ENCODE measurements at regions not wholly inside any gene's neighbourhood (a gene's known extent, or its start where the extent isn't known, plus 50 kb on each side); places are given as distances from the start of the nearest gene placed in this dataset.

- Histone ChIP-seq H3K27me3 (ENCODE audit: insufficient read depth, low read length) (peaks cover 17% of the 10 kb centered on the region), H3K4me2 (ENCODE audit: low read length) (no peak overlapping the region), H3K79me2 (ENCODE audit: insufficient read depth, low read length) (no peaks in the 10 kb centered on the region), H2AFZ (ENCODE audit: low read depth, low read length, poor library complexity, severe bottlenecking) (no peak overlapping the region), H3K9me3 (ENCODE audit: control insufficient read depth in 1 of 2, insufficient read depth in 1 of 2, low read depth in 1 of 2, low read length in 2 of 2) (no peaks in the 10 kb centered on the region), H3K9ac (ENCODE audit: low read length) (no peak overlapping the region), H3K36me3 (ENCODE audit: control insufficient read depth in 1 of 2, insufficient read depth in 2 of 2, low read length in 2 of 2) (no peaks in the 10 kb centered on the region), H3K4me3 (replicated peaks in 1 of 2; ENCODE audit: low read depth in 1 of 2, low read length in 2 of 2) (no peak overlapping the region), H3K4me1 (ENCODE audit: control insufficient read depth in 1 of 2, insufficient read depth in 2 of 2, low read length in 2 of 2) (no peaks in the 10 kb centered on the region), H3K27ac (ENCODE audit: low read depth, low read length) (no peak overlapping the region), H4K20me1 (ENCODE audit: insufficient read depth) (no peaks in the 10 kb centered on the region), H3K9me2 (ENCODE audit: insufficient read depth) (no peaks in the 10 kb centered on the region)
- no TSS peak for BruUV-seq (replicated peaks)
- ATAC-seq (no peak), DNase-seq (ENCODE audit: low read depth, low spot score) (no peak)
- TF ChIP-seq YY1 (IDR thresholded peaks at IDR 0.05; ENCODE audit: extremely low read depth, insufficient replicate concordance, low read depth, low read length) (no peak), POLR2A (IDR thresholded peaks at IDR 0.05; ENCODE audit: borderline replicate concordance, extremely low read depth, insufficient read depth, insufficient read length) (no peak), JUND (IDR thresholded peaks at IDR 0.05) (no peak), EGR1 (IDR thresholded peaks at IDR 0.05; ENCODE audit: low read depth) (no peak), ELF1 (IDR thresholded peaks at IDR 0.05; ENCODE audit: borderline replicate concordance, low read depth) (no peak), ZNF274 (IDR thresholded peaks at IDR 0.05; ENCODE audit: low read depth, low read length) (no peak), TCF7L2 (IDR thresholded peaks at IDR 0.05; ENCODE audit: borderline replicate concordance, extremely low read depth, insufficient read depth, insufficient read length) (no peak), SIN3A (IDR thresholded peaks at IDR 0.05; ENCODE audit: low read depth) (no peak), SP1 (IDR thresholded peaks at IDR 0.05; ENCODE audit: low read depth) (no peak), POLR2AphosphoS5 (IDR thresholded peaks at IDR 0.05; ENCODE audit: low read depth, low read length) (no peak), SRF (IDR thresholded peaks at IDR 0.05; ENCODE audit: low read depth) (no peak)
- TF ChIP-seq, protein P1, sequence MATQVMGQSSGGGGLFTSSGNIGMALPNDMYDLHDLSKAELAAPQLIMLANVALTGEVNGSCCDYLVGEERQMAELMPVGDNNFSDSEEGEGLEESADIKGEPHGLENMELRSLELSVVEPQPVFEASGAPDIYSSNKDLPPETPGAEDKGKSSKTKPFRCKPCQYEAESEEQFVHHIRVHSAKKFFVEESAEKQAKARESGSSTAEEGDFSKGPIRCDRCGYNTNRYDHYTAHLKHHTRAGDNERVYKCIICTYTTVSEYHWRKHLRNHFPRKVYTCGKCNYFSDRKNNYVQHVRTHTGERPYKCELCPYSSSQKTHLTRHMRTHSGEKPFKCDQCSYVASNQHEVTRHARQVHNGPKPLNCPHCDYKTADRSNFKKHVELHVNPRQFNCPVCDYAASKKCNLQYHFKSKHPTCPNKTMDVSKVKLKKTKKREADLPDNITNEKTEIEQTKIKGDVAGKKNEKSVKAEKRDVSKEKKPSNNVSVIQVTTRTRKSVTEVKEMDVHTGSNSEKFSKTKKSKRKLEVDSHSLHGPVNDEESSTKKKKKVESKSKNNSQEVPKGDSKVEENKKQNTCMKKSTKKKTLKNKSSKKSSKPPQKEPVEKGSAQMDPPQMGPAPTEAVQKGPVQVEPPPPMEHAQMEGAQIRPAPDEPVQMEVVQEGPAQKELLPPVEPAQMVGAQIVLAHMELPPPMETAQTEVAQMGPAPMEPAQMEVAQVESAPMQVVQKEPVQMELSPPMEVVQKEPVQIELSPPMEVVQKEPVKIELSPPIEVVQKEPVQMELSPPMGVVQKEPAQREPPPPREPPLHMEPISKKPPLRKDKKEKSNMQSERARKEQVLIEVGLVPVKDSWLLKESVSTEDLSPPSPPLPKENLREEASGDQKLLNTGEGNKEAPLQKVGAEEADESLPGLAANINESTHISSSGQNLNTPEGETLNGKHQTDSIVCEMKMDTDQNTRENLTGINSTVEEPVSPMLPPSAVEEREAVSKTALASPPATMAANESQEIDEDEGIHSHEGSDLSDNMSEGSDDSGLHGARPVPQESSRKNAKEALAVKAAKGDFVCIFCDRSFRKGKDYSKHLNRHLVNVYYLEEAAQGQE (IDR thresholded peaks at IDR 0.05; ENCODE audit: low read depth): no peak
- TF ChIP-seq, protein P2, sequence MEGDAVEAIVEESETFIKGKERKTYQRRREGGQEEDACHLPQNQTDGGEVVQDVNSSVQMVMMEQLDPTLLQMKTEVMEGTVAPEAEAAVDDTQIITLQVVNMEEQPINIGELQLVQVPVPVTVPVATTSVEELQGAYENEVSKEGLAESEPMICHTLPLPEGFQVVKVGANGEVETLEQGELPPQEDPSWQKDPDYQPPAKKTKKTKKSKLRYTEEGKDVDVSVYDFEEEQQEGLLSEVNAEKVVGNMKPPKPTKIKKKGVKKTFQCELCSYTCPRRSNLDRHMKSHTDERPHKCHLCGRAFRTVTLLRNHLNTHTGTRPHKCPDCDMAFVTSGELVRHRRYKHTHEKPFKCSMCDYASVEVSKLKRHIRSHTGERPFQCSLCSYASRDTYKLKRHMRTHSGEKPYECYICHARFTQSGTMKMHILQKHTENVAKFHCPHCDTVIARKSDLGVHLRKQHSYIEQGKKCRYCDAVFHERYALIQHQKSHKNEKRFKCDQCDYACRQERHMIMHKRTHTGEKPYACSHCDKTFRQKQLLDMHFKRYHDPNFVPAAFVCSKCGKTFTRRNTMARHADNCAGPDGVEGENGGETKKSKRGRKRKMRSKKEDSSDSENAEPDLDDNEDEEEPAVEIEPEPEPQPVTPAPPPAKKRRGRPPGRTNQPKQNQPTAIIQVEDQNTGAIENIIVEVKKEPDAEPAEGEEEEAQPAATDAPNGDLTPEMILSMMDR (IDR thresholded peaks at IDR 0.05 in 2 of 3, conservative IDR thresholded peaks at IDR 0.05 in 1 of 3; ENCODE audit: borderline replicate concordance in 1 of 3, insufficient read depth in 1 of 3, low read depth in 2 of 3, low read length in 2 of 3): no peak
- RAD21 ChIA-PET (ENCODE audit: low non-redundant PET in 1 of 2, low total read pairs in 2 of 2, uncharacterized antibody in 2 of 2, unreplicated experiment in 2 of 2): no interaction called here
- intact Hi-C loops (cut with micrococcal nuclease): no loop called here
- CTCF ChIA-PET: no interaction called here
- POLR2A ChIA-PET: no interaction called here
Measured at GRCh38 chr1:70902211-70902610, 145.4 kb downstream of the PTGER3 start.

Measured in HCT116 (cell line).